Ureter (tissue), 1 donor: ENCODE measurements at regions not wholly inside any gene's neighbourhood (a gene's known extent, or its start where the extent isn't known, plus 50 kb on each side); places are given as distances from the start of the nearest gene placed in this dataset.

Experiments used
- DNase-seq: peaks from one replicate; pipeline ENCODE4 v3.0.0-alpha.2; 2020; ENCODE audit warnings: low spot score
- donor health status: DM: yes; HTN: yes; CAD: no.

GRCh38 chr5:4990462-4990861 is 149.7 kb upstream of the ADAMTS16 start:
- no peak for DNase-seq

- DNase-seq = no peak
Observed at GRCh38 chr5:4991925-4992324, 148.2 kb upstream of the ADAMTS16 start.

GRCh38 chr5:4995014-4995413 is 145.1 kb upstream of the ADAMTS16 start:
- no peak for DNase-seq

GRCh38 chr5:5005353-5005752 is 134.8 kb upstream of the ADAMTS16 start:
- no peak for DNase-seq

- DNase-seq = no peak
Observed at GRCh38 chr5:5006548-5006947, 133.6 kb upstream of the ADAMTS16 start.

DNA sequence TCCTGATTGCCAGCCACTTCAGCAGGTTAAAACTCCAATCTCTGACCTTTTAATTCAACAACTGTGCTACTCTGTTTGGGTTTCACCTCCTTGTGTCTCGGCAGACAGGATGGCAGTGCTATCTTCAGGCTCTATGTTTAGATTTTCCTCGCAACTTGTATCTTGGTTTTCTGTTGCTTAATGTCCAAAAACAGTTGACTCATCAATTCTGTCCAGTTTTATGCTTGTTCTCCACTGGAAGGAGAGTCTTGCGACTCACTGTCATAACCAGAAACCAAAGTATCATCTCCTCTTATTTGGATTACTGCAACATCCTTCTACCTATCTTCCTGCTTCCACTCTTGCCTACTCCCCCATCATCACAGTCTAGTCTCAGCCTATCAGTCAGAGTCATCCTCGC is 130.9 kb upstream of the ADAMTS16 start:
- no peak for DNase-seq

GRCh38 chr5:5011151-5011550 is 129.0 kb upstream of the ADAMTS16 start:
- DNase-seq = no peak

DNA sequence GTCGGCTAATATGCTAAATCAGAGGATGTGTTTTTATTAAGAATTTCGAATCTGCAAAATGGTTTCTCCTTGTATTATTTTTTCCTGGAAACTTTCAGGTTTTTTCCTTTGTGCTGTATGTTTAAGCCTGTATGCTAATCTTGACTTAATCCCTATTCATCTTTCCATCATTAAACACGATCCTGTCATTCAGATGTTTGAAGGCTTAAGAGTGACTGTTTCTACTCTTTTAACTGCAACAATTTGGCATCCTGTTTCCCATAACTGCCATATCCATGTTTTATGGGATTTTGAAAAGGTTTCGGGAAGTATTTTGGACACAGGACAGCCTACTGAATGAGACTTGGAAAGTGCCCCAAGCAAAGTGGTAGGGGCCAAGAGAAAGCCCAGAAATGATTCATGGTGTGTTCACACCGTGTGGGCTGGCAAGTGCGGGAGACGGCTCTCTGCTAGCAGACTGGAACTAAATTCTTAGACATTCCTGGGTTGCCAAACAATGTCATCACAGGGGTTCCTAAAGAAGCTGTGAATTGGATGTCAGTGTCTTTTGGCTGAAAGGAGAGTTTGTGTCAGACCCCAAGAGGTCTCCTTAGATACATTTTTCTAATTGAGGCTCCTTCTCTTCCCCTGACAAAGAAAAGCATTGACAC is 125.4 kb upstream of the ADAMTS16 start:
- DNase-seq = no peak

GRCh38 chr5:5017827-5018577 is 122.1 kb upstream of the ADAMTS16 start:
- no peak for DNase-seq

DNA sequence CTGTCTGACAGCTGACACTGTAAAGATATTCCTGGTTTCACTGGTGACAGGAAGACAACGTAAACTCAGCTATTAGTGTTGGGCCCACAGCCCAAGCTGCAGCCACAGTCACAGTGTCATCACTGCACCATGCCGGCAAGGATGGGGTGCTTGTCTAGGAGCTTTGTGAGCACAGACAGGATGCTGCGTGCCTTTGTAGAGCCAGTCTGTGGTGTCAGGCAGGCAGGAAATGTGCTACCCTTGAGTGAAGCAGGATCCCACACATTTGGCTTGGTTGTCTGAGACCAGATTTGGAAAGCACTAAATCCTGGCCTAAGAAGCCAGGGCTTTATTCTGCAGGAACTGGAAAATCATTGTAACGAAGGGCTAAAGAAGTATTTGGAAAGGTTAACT is 121.6 kb upstream of the ADAMTS16 start:
- no peak for DNase-seq

DNA sequence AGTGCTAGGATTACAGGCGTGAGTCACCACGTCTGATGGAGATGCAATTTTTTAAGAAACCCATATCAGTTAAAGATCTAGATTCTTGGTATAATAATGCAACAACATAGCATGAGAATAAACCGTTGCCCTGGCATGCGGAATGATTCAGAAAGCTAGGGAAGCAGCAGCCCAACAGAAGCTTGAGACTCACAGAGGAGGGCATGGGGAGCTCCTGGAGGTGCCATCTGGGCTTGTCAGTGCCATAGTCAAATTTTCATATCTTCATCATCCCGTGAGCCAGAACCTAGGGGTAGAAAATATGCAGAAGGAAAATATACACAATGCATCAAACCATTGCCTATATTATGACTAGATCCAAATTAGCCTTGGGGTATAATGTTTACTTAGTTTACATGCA is 118.7 kb upstream of the ADAMTS16 start:
- no peak for DNase-seq

- no peak for DNase-seq
Observed at GRCh38 chr5:5025098-5025773, 114.9 kb upstream of the ADAMTS16 start.

DNA sequence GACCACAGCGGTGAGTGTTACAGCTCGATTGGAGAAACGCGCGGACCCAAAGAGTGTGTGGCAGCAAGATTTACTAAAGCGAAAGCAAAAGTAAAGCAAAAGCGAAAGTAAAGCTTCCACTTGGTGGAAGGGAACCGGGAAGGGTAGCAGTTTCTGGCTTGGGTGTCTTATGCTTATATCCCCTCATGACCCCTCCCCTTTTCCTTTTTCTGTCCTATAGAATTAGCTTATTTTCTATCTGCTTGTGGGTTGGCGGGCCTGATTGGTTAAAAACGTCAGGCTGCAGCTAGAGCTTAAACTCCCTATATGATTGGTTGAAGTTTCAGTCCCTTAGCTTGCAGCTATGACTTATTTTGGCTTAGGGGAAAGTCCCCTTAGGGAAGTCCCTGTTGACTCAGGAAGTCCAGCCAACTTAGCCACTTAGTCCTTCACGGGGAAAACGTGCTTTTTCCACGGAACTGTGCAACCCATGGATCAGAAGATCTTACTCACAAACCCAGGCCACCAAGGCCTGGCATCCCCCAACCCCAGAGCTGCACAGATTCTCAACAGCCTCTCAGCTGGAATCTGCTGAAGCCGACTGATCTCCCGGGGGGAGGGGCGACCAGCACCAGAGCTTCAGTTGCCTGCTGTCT is 114.2 kb upstream of the ADAMTS16 start:
- DNase-seq = no peak

- DNase-seq = no peak
Observed at GRCh38 chr5:5026409-5026785, 113.7 kb upstream of the ADAMTS16 start.

- no peak for DNase-seq
Observed at GRCh38 chr5:5031665-5032064, 108.5 kb upstream of the ADAMTS16 start.

- no peak for DNase-seq
Observed at GRCh38 chr5:5037674-5038073, 102.5 kb upstream of the ADAMTS16 start.

- DNase-seq = no peak
Observed at GRCh38 chr5:5039918-5040317, 100.2 kb upstream of the ADAMTS16 start.

GRCh38 chr5:5040712-5041111 is 99.4 kb upstream of the ADAMTS16 start:
- DNase-seq = no peak

DNA sequence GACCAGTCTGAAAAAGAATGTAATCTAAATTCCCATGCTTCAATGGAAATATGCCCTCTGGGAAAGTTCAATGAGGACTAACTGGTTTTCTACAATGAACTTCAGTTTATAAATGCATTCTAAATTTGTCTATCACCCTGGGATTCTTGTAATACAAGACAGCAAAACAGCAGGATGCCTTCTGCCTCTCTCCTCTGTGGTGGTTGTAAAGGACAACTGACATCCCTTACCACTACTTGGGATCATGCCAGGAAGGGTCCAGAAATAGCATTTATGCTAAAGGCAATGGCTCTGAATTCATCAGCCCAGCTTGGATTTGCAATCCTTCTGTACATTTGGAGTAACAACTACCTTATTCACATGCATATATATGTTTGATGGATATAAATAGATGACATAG is 97.3 kb upstream of the ADAMTS16 start:
- no peak for DNase-seq

DNA sequence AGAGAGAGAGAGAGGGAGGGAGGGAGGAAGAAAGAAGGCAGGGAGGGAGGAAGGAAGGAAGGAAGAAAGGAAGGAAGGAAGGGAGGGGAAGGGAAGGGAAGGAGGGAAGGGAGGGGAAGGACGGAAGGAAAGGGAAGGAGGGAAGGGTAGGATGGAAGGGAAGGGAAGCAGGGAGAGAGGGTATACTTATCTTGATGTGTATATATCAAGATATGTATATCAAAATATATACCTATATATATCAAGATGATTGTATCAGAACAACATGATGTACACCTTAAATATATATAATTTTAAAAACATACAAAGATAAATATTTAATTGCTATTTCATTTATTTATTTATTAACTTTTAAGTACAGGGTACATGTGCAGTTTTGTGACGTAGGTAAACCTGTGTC is 96.8 kb upstream of the ADAMTS16 start:
- no peak for DNase-seq

DNA sequence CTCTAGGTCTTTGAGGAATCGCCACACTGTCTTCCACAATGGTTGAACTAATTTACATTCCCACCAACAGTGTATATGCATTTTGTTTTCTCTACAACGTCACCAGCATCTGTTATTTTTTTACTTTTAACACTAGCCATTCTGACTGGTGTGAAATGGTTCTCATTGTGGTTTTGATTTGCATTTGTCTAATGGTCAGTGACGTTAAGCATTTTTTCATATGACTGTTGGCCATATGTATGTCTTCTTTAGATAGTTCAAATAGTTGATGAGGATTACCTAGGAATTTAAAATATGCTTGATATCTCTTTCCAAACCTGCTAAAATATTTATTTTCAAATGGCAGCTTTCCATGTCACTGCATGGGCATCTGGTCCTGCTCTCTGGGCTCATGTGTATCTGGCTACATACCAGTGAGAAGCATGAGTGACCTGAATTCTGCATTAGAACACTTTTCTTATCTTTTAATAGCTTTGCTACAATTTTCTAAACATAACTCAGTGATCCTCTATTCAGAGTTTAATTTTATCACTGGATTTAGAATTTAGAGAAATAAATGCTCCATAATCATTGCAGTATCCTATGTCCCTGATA is 95.8 kb upstream of the ADAMTS16 start:
- DNase-seq = no peak
